Mucosa of rectum (tissue), 2 donors: ENCODE measurements at regions not wholly inside any gene's neighbourhood (a gene's known extent, or its start where the extent isn't known, plus 50 kb on each side); places are given as distances from the start of the nearest gene placed in this dataset.

ENCODE experiments used
- H3K27ac ChIP-seq, 2 donors: one replicate each; pipeline ENCODE4 v1.7.0; 2013; ENCODE audit warnings: inconsistent platforms in 2 of 2, low read depth in 2 of 2, low read length in 2 of 2
- H3K27me3 ChIP-seq, 2 donors: one replicate each; pipeline ENCODE4 v1.7.0; 2013; ENCODE audit warnings: low read length in 2 of 2; ENCODE audit not compliant: control insufficient read depth in 2 of 2, insufficient read depth in 2 of 2
- H3K36me3 ChIP-seq, 2 donors: one replicate each; pipeline ENCODE4 v1.7.0; 2013; ENCODE audit warnings: low read length in 2 of 2; ENCODE audit not compliant: control insufficient read depth in 2 of 2, insufficient read depth in 2 of 2
- H3K4me1 ChIP-seq, 2 donors: one replicate each; pipeline ENCODE4 v1.7.0; 2013; ENCODE audit warnings: low read length in 2 of 2, mild to moderate bottlenecking in 1 of 2; ENCODE audit not compliant: control insufficient read depth in 2 of 2, insufficient read depth in 2 of 2
- H3K4me3 ChIP-seq, 2 donors: one replicate each; pipeline ENCODE4 v1.7.0; 2013; ENCODE audit warnings: low read length in 2 of 2
- H3K9ac ChIP-seq, 2 donors: one replicate each; pipeline ENCODE4 v1.7.0; 2013; ENCODE audit warnings: low read length in 2 of 2, low read depth in 1 of 2, mild to moderate bottlenecking in 1 of 2
- H3K9me3 ChIP-seq, 2 donors: one replicate each; pipeline ENCODE4 v1.7.0; 2013; ENCODE audit warnings: low read length in 2 of 2; ENCODE audit not compliant: control insufficient read depth in 2 of 2
- donor health status: healthy.
- donor health status: Normal muscosa, but diverticular disease.

GRCh38 chr2:217402144-217402543 lies 542.3 kb upstream of the TNP1 start:
- H3K36me3 ChIP-seq: no peaks in the 10 kb centered on the region
- no peaks in the 10 kb centered on the region for H3K4me1 ChIP-seq
- H3K9ac ChIP-seq: no peak overlapping the region
- H3K4me3 ChIP-seq: no peak overlapping the region
- no peaks in the 10 kb centered on the region for H3K27me3 ChIP-seq
- no peaks in the 10 kb centered on the region for H3K9me3 ChIP-seq
- H3K27ac ChIP-seq: no peak overlapping the region

- no peaks in the 10 kb centered on the region for H3K9me3 ChIP-seq
- H3K9ac ChIP-seq: no peak overlapping the region
- no peak overlapping the region for H3K4me3 ChIP-seq
- H3K36me3 ChIP-seq: no peaks in the 10 kb centered on the region
- no peak overlapping the region for H3K27ac ChIP-seq
- no peaks in the 10 kb centered on the region for H3K4me1 ChIP-seq
- no peaks in the 10 kb centered on the region for H3K27me3 ChIP-seq
Observed at GRCh38 chr2:217399291-217399690, 539.4 kb upstream of the TNP1 start.

- H3K27me3 ChIP-seq: no peaks in the 10 kb centered on the region
- no peaks in the 10 kb centered on the region for H3K36me3 ChIP-seq
- H3K4me1 ChIP-seq: no peaks in the 10 kb centered on the region
- H3K27ac ChIP-seq: no peak overlapping the region
- no peaks in the 10 kb centered on the region for H3K9me3 ChIP-seq
- H3K9ac ChIP-seq: no peak overlapping the region
- no peak overlapping the region for H3K4me3 ChIP-seq
Observed at GRCh38 chr2:217398860-217399259, 539.0 kb upstream of the TNP1 start.

GRCh38 chr2:217398101-217398500 lies 538.2 kb upstream of the TNP1 start:
- no peak overlapping the region for H3K4me3 ChIP-seq
- H3K27me3 ChIP-seq: no peaks in the 10 kb centered on the region
- no peaks in the 10 kb centered on the region for H3K4me1 ChIP-seq
- no peak overlapping the region for H3K9ac ChIP-seq
- H3K9me3 ChIP-seq: no peaks in the 10 kb centered on the region
- no peak overlapping the region for H3K27ac ChIP-seq
- no peaks in the 10 kb centered on the region for H3K36me3 ChIP-seq

- Histone ChIP-seq H3K27me3 (no peaks in the 10 kb centered on the region), H3K9ac (no peak overlapping the region), H3K4me1 (no peaks in the 10 kb centered on the region), H3K36me3 (no peaks in the 10 kb centered on the region), H3K9me3 (no peaks in the 10 kb centered on the region), H3K27ac (no peak overlapping the region), H3K4me3 (no peak overlapping the region)
Observed at GRCh38 chr2:217396586-217396985, 536.7 kb upstream of the TNP1 start.

- Histone ChIP-seq H3K27ac (no peak overlapping the region), H3K4me3 (no peak overlapping the region)
Observed at GRCh38 chr2:217396165-217396564, 536.3 kb upstream of the TNP1 start.

GRCh38 chr2:217394510-217395351 lies 534.9 kb upstream of the TNP1 start:
- H3K27me3 ChIP-seq: no peaks in the 10 kb centered on the region
- H3K9me3 ChIP-seq: no peaks in the 10 kb centered on the region
- H3K27ac ChIP-seq: no peak overlapping the region
- H3K4me1 ChIP-seq: no peaks in the 10 kb centered on the region
- no peak overlapping the region for H3K9ac ChIP-seq
- H3K36me3 ChIP-seq: no peaks in the 10 kb centered on the region
- no peak overlapping the region for H3K4me3 ChIP-seq

More at GRCh38 chr2:217396165-217396564, 536.3 kb upstream of the TNP1 start:
- H3K4me1 ChIP-seq: no peaks in the 10 kb centered on the region
- no peaks in the 10 kb centered on the region for H3K27me3 ChIP-seq
- no peaks in the 10 kb centered on the region for H3K9me3 ChIP-seq
- H3K36me3 ChIP-seq: no peaks in the 10 kb centered on the region
- no peak overlapping the region for H3K9ac ChIP-seq

- Histone ChIP-seq H3K27ac (no peak overlapping the region), H3K27me3 (no peaks in the 10 kb centered on the region), H3K36me3 (no peaks in the 10 kb centered on the region), H3K9me3 (no peaks in the 10 kb centered on the region), H3K4me3 (no peak overlapping the region), H3K4me1 (no peaks in the 10 kb centered on the region), H3K9ac (no peak overlapping the region)
Observed at GRCh38 chr2:217393585-217394032, 533.7 kb upstream of the TNP1 start.

GRCh38 chr2:217392930-217393584 lies 533.2 kb upstream of the TNP1 start:
- Histone ChIP-seq H3K9me3 (no peaks in the 10 kb centered on the region), H3K4me3 (no peak overlapping the region), H3K4me1 (no peaks in the 10 kb centered on the region), H3K9ac (no peak overlapping the region), H3K27me3 (no peaks in the 10 kb centered on the region), H3K36me3 (no peaks in the 10 kb centered on the region), H3K27ac (no peak overlapping the region)

GRCh38 chr2:217387776-217388387 lies 528.0 kb upstream of the TNP1 start:
- H3K27ac ChIP-seq: no peak overlapping the region
- H3K9me3 ChIP-seq: no peaks in the 10 kb centered on the region
- no peaks in the 10 kb centered on the region for H3K27me3 ChIP-seq
- no peaks in the 10 kb centered on the region for H3K4me1 ChIP-seq
- no peak overlapping the region for H3K4me3 ChIP-seq
- H3K36me3 ChIP-seq: no peaks in the 10 kb centered on the region
- H3K9ac ChIP-seq: no peak overlapping the region
